Activated naive CD8-positive, alpha-beta T cell treated with anti-CD3 and anti-CD28 coated beads, Interleukin-2, amount 10 ng/mL, durations not matched to agents 7 days and 5 days (primary cell): ENCODE measurements at regions not wholly inside any gene's neighbourhood (a gene's known extent, or its start where the extent isn't known, plus 50 kb on each side); places are given as distances from the start of the nearest gene placed in this dataset.

Experiments used
- ATAC-seq: fragments of 150-1000 bp; cut with Tn5 transposase; one replicate; pipeline ENCODE4 v1.10.0; 2021; ENCODE audit warnings: low read depth, moderate library complexity
- POLR2A ChIA-PET: fragments of 350-600 bp; sonication (Branson Sonifier 250); formaldehyde crosslinking; loops from one replicate; lab custom pipeline; 2021; ENCODE audit warnings: antibody characterized with exemption; lab: Charles Lee
- DNase-seq: peaks from one replicate; pipeline ENCODE4 v3.0.0; 2021
- H3K27ac Mint-ChIP-seq: one replicate; pipeline ENCODE4 v1.8.0; 2022; ENCODE audit warnings: mild to moderate bottlenecking, mixed read lengths
- H3K27me3 Mint-ChIP-seq: one replicate; pipeline ENCODE4 v1.8.0; 2022; ENCODE audit warnings: mild to moderate bottlenecking, moderate library complexity, mixed read lengths
- H3K36me3 Mint-ChIP-seq: one replicate; pipeline ENCODE4 v1.8.0; 2021; ENCODE audit warnings: mild to moderate bottlenecking, mixed read lengths
- H3K4me1 Mint-ChIP-seq: one replicate; pipeline ENCODE4 v1.8.0; 2021; ENCODE audit warnings: mixed read lengths
- H3K4me3 Mint-ChIP-seq: one replicate; pipeline ENCODE4 v1.8.0; 2022; ENCODE audit warnings: mild to moderate bottlenecking, moderate library complexity, mixed read lengths
- H3K9me3 Mint-ChIP-seq: one replicate; pipeline ENCODE4 v1.8.0; 2021; ENCODE audit warnings: mixed read lengths

- Mint-ChIP-seq H3K36me3 (no peaks in the 10 kb centered on the region), H3K4me1 (no peaks in the 10 kb centered on the region), H3K4me3 (no peak overlapping the region), H3K27me3 (peaks cover 14% of the 10 kb centered on the region), H3K9me3 (no peaks in the 10 kb centered on the region), H3K27ac (no peak overlapping the region)
- no peak for DNase-seq
- POLR2A ChIA-PET: no interaction called here
- ATAC-seq: no peak
Observed at GRCh38 chr15:100725121-100726069, 123.0 kb downstream of the ASB7 start.

GRCh38 chr15:100726070-100726420 lies 123.7 kb downstream of the ASB7 start:
- Mint-ChIP-seq H3K27ac (no peak overlapping the region), H3K9me3 (no peaks in the 10 kb centered on the region), H3K36me3 (no peaks in the 10 kb centered on the region), H3K4me1 (no peaks in the 10 kb centered on the region), H3K27me3 (peaks cover 11% of the 10 kb centered on the region), H3K4me3 (no peak overlapping the region)
- no peak for ATAC-seq
- POLR2A ChIA-PET: no interaction called here
- DNase-seq: no peak

GRCh38 chr15:100726421-100727190 lies 124.2 kb downstream of the ASB7 start:
- POLR2A ChIA-PET: no interaction called here
- no peak overlapping the region for H3K4me3 Mint-ChIP-seq
- ATAC-seq (no peak), DNase-seq (no peak)
- H3K9me3 Mint-ChIP-seq: no peaks in the 10 kb centered on the region
- H3K36me3 Mint-ChIP-seq: no peaks in the 10 kb centered on the region
- no peak overlapping the region for H3K27ac Mint-ChIP-seq
- H3K4me1 Mint-ChIP-seq: no peaks in the 10 kb centered on the region
- peaks cover 11% of the 10 kb centered on the region for H3K27me3 Mint-ChIP-seq

GRCh38 chr15:100727291-100727851 lies 125.0 kb downstream of the ASB7 start:
- Mint-ChIP-seq H3K27ac (no peak overlapping the region), H3K9me3 (no peaks in the 10 kb centered on the region), H3K4me3 (no peak overlapping the region), H3K36me3 (no peaks in the 10 kb centered on the region), H3K27me3 (peaks cover 11% of the 10 kb centered on the region), H3K4me1 (no peaks in the 10 kb centered on the region)
- POLR2A ChIA-PET: no interaction called here
- no peak for ATAC-seq
- DNase-seq: no peak

- ATAC-seq: no peak
- POLR2A ChIA-PET: no interaction called here
- peaks cover 2% of the 10 kb centered on the region for H3K27me3 Mint-ChIP-seq
Observed at GRCh38 chr15:100728371-100729201, 126.2 kb downstream of the ASB7 start.

GRCh38 chr15:100729461-100729860 lies 127.1 kb downstream of the ASB7 start:
- ATAC-seq (no peak), DNase-seq (no peak)
- Mint-ChIP-seq H3K27ac (no peak overlapping the region), H3K4me1 (no peaks in the 10 kb centered on the region), H3K36me3 (no peaks in the 10 kb centered on the region), H3K9me3 (no peaks in the 10 kb centered on the region), H3K4me3 (no peak overlapping the region), H3K27me3 (peaks cover 2% of the 10 kb centered on the region)
- POLR2A ChIA-PET: no interaction called here

More at GRCh38 chr15:100728371-100729201, 126.2 kb downstream of the ASB7 start:
- Mint-ChIP-seq H3K9me3 (no peaks in the 10 kb centered on the region), H3K4me3 (no peak overlapping the region), H3K27ac (no peak overlapping the region), H3K4me1 (no peaks in the 10 kb centered on the region), H3K36me3 (no peaks in the 10 kb centered on the region)
- DNase-seq: no peak

- POLR2A ChIA-PET: no interaction called here
- DNase-seq (no peak), ATAC-seq (no peak)
- H3K4me1 Mint-ChIP-seq: no peaks in the 10 kb centered on the region
- no peak overlapping the region for H3K27ac Mint-ChIP-seq
- no peak overlapping the region for H3K4me3 Mint-ChIP-seq
- peaks cover 2% of the 10 kb centered on the region for H3K27me3 Mint-ChIP-seq
- H3K36me3 Mint-ChIP-seq: no peaks in the 10 kb centered on the region
- no peaks in the 10 kb centered on the region for H3K9me3 Mint-ChIP-seq
Observed at GRCh38 chr15:100730129-100730528, 127.7 kb downstream of the ASB7 start.

- DNase-seq (no peak), ATAC-seq (no peak)
- Mint-ChIP-seq H3K9me3 (no peaks in the 10 kb centered on the region), H3K4me3 (no peak overlapping the region), H3K4me1 (no peaks in the 10 kb centered on the region), H3K36me3 (no peaks in the 10 kb centered on the region), H3K27me3 (peaks cover 2% of the 10 kb centered on the region), H3K27ac (no peak overlapping the region)
- POLR2A ChIA-PET: no interaction called here
Observed at GRCh38 chr15:100730655-100731266, 128.4 kb downstream of the ASB7 start.

GRCh38 chr15:100731267-100732152 lies 129.1 kb downstream of the ASB7 start:
- H3K9me3 Mint-ChIP-seq: no peaks in the 10 kb centered on the region
- POLR2A ChIA-PET: no interaction called here
- no peak for ATAC-seq
- no peak for DNase-seq
- H3K27ac Mint-ChIP-seq: no peak overlapping the region
- peaks cover 2% of the 10 kb centered on the region for H3K27me3 Mint-ChIP-seq
- H3K4me1 Mint-ChIP-seq: no peaks in the 10 kb centered on the region
- no peak overlapping the region for H3K4me3 Mint-ChIP-seq
- no peaks in the 10 kb centered on the region for H3K36me3 Mint-ChIP-seq

- Mint-ChIP-seq H3K27me3 (peaks cover 2% of the 10 kb centered on the region), H3K27ac (no peak overlapping the region), H3K4me3 (no peak overlapping the region), H3K36me3 (no peaks in the 10 kb centered on the region), H3K9me3 (no peaks in the 10 kb centered on the region), H3K4me1 (no peaks in the 10 kb centered on the region)
- ATAC-seq (no peak), DNase-seq (no peak)
- POLR2A ChIA-PET: no interaction called here
Observed at GRCh38 chr15:100732211-100733055, 130.0 kb downstream of the ASB7 start.

GRCh38 chr15:100733101-100733842 lies 130.9 kb downstream of the ASB7 start:
- Mint-ChIP-seq H3K27ac (no peak overlapping the region), H3K4me3 (no peak overlapping the region), H3K9me3 (no peaks in the 10 kb centered on the region), H3K27me3 (peaks cover 2% of the 10 kb centered on the region), H3K4me1 (no peaks in the 10 kb centered on the region), H3K36me3 (no peaks in the 10 kb centered on the region)
- ATAC-seq: no peak
- no peak for DNase-seq
- POLR2A ChIA-PET: no interaction called here
